Activated CD8-positive, alpha-beta T cell treated with anti-CD3 and anti-CD28 coated beads for 36 hours (primary cell): ENCODE measurements at regions not wholly inside any gene's neighbourhood (a gene's known extent, or its start where the extent isn't known, plus 50 kb on each side); places are given as distances from the start of the nearest gene placed in this dataset.

Experiments used
- ATAC-seq: fragments of 200-7000 bp; cut with Tn5 transposase; one replicate; pipeline ENCODE4 v1.10.0; 2021; ENCODE audit warnings: mild to moderate bottlenecking, moderate library complexity
- CTCF ChIA-PET: fragments of 350-600 bp; sonication (Branson Sonifier 250); formaldehyde crosslinking; loops from one replicate; lab custom pipeline; 2021; ENCODE audit warnings: antibody characterized with exemption; lab: Charles Lee
- POLR2A ChIA-PET: fragments of 350-600 bp; sonication (Branson Sonifier 250); formaldehyde crosslinking; loops from one replicate; lab custom pipeline; 2021; ENCODE audit warnings: antibody characterized with exemption; lab: Charles Lee
- DNase-seq: peaks from one replicate; pipeline ENCODE4 v3.0.0-alpha.2; 2020
- H3K27ac Mint-ChIP-seq: one replicate; pipeline ENCODE4 v1.8.0; 2021; ENCODE audit warnings: mild to moderate bottlenecking, mixed read lengths
- H3K27me3 Mint-ChIP-seq: one replicate; pipeline ENCODE4 v1.8.0; 2021; ENCODE audit warnings: mixed read lengths
- H3K36me3 Mint-ChIP-seq: one replicate; pipeline ENCODE4 v1.8.0; 2021; ENCODE audit warnings: low read depth, mixed read lengths
- H3K4me1 Mint-ChIP-seq: one replicate; pipeline ENCODE4 v1.8.0; 2021; ENCODE audit warnings: low read depth, mixed read lengths
- H3K4me3 Mint-ChIP-seq: one replicate; pipeline ENCODE4 v1.8.0; 2021; ENCODE audit warnings: mild to moderate bottlenecking, moderate library complexity, mixed read lengths
- H3K9me3 Mint-ChIP-seq: one replicate; pipeline ENCODE4 v1.8.0; 2021; ENCODE audit warnings: mixed read lengths
- intact Hi-C: fragments of 100-400 bp; cut with micrococcal nuclease; formaldehyde crosslinking; loops from one replicate; pipeline ENCODE4 v1.10.0; 2022
- TF ChIP-seq, protein P1 (sequence below): fragments of 200-600 bp; IDR thresholded peaks from one replicate; pipeline ENCODE4 v1.8.0; 2022; ENCODE audit warnings: antibody characterized with exemption, mild to moderate bottlenecking

DNA sequence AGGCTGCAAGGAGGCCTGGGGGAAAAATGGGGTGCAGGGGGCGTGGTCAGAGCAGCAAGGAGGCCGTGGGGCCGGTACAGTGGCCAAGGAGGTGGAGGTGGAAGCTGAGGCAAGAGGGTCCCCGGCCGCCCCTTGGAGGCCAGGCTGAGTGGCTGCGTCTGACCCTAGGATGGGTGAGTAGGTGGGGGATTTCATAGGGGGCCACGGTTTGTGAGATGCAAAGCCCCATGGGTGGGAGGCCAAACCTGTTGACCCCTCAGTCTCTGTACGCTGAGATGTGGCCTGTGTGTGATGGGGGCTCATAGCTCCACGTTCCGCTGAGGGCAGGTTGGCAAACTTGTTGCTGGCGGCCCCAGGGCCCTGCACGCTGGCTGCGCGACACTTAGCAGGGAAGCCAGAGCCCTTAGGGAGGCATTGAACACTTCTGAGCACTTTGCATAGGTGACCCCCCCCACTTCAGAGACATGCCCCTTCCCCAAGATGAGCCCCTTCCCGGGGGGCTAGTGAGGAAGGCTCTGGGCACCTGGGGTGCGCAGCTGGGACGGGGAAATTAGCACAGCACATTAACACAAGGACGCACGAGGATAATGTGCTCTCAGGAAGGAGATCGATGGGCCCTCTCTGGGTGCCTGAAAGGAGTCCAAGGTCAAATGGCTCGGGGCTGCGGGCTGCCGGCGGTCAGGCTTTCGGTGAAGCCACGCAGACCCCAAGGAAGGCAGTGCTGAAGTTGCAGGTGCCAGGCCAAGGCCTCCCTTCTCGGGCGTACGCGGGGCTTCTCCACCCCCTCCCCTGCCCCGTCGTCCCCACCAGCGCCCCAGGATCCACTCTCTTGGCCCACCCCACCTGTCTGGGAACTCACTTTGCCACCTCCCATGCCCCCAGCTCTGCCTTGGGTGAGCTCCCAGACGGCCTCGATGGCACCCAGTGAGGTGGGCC is 107.4 kb downstream of the HMX1 start:
- no peaks in the 10 kb centered on the region for H3K36me3 Mint-ChIP-seq
- intact Hi-C loops = no loop called here
- ChIA-PET POLR2A (no interaction called here), CTCF (no interaction called here)
- no peaks in the 10 kb centered on the region for H3K9me3 Mint-ChIP-seq
- ATAC-seq (no peak), DNase-seq (no peak)
- TF ChIP-seq, protein P1, sequence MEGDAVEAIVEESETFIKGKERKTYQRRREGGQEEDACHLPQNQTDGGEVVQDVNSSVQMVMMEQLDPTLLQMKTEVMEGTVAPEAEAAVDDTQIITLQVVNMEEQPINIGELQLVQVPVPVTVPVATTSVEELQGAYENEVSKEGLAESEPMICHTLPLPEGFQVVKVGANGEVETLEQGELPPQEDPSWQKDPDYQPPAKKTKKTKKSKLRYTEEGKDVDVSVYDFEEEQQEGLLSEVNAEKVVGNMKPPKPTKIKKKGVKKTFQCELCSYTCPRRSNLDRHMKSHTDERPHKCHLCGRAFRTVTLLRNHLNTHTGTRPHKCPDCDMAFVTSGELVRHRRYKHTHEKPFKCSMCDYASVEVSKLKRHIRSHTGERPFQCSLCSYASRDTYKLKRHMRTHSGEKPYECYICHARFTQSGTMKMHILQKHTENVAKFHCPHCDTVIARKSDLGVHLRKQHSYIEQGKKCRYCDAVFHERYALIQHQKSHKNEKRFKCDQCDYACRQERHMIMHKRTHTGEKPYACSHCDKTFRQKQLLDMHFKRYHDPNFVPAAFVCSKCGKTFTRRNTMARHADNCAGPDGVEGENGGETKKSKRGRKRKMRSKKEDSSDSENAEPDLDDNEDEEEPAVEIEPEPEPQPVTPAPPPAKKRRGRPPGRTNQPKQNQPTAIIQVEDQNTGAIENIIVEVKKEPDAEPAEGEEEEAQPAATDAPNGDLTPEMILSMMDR = no peak
- H3K4me1 Mint-ChIP-seq = no peaks in the 10 kb centered on the region
- no peak overlapping the region for H3K4me3 Mint-ChIP-seq
- H3K27ac Mint-ChIP-seq = no peak overlapping the region
- no peaks in the 10 kb centered on the region for H3K27me3 Mint-ChIP-seq

DNA sequence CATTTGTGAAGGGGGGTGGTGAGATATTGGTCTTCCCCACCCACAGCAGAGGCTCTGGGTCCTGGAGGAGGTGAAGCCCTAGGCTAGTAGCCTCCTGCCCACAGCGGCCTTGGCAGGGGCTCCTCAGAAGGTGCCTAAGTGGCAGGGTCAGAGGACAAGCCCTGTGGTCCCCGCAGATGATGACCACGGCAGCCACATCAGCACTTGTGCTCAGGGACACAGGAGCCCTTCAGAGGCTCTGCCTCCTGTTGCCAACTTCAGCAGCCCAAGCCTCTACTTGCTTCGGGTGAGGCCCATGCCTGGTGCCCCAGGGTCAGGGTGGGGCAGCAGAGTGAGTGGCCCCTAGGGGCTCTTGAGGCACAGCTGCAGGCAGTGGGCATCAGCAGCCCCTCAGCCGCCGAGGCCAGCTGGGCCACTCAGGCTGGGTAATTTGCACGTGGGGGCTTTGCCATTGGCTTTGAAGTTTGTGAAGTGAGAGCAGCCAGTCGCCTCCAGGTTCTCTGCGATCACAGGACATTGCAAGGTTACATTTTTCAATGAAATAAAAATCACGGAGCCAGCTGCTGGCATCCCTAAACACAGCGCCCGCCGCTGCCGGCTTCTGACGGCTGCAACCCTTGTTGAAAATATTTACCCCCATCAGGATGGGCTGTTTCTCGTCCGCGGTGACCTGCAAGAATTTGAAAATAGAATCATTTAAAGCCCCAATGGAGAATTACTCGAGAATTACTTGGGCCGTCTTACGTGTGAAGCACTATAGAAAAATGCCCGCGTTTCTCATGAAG is 108.5 kb downstream of the HMX1 start:
- Mint-ChIP-seq H3K36me3 (no peaks in the 10 kb centered on the region), H3K9me3 (no peaks in the 10 kb centered on the region), H3K4me1 (no peaks in the 10 kb centered on the region), H3K27ac (no peak overlapping the region), H3K27me3 (no peaks in the 10 kb centered on the region), H3K4me3 (no peak overlapping the region)
- POLR2A ChIA-PET = no interaction called here
- intact Hi-C loops = no loop called here
- no peak for DNase-seq
- TF ChIP-seq, protein P1 = no peak
- CTCF ChIA-PET = no interaction called here
- no peak for ATAC-seq

DNA sequence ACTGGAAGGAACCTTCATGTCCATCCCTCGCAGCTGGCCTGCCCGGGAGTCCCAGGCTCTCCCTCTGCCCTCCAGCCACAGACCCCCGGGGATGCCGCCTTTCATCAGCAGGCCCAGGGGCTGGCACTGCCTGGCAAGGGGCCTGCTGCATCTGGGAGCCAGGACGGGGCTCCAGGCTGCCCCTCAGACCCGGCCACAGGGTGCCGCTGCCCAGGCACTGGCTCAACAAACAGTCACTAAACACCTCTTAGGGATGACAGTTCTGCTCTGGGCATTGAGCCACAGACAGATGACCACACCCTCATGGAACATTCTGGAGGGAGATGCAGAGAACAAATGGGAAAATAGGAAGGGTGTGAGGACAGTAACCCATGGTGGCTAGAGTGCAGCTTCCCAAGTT is 109.3 kb downstream of the HMX1 start:
- CTCF ChIA-PET = no interaction called here
- Mint-ChIP-seq H3K27me3 (no peaks in the 10 kb centered on the region), H3K4me1 (no peaks in the 10 kb centered on the region), H3K27ac (no peak overlapping the region), H3K4me3 (no peak overlapping the region), H3K36me3 (no peaks in the 10 kb centered on the region), H3K9me3 (no peaks in the 10 kb centered on the region)
- POLR2A ChIA-PET = no interaction called here
- ATAC-seq = no peak
- intact Hi-C loops = no loop called here
- TF ChIP-seq, protein P1 = no peak
- DNase-seq = no peak

DNA sequence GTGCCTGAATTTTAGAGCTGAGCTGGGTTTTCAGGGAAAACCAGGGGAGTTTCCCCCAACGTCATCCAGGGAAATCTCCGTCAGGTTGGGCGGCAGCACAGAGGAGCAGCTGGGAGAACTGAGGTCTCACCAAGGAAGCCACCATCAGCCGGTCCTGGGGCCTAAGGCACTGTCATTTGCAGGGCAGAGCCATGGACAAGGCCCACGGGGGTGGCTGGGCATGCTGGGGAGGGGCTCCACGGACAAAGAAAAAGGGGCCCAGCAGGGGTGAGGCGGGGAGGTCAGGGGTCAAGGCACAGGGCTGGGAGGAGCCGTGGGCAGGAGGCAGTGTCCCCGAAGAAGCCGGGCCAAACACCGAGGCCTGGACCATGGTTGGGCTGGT is 109.8 kb downstream of the HMX1 start:
- no peaks in the 10 kb centered on the region for H3K9me3 Mint-ChIP-seq
- no peaks in the 10 kb centered on the region for H3K4me1 Mint-ChIP-seq
- H3K4me3 Mint-ChIP-seq = no peak overlapping the region
- no peak overlapping the region for H3K27ac Mint-ChIP-seq
- TF ChIP-seq, protein P1 = no peak
- intact Hi-C loops = no loop called here
- ATAC-seq (no peak), DNase-seq (no peak)
- no peaks in the 10 kb centered on the region for H3K36me3 Mint-ChIP-seq
- ChIA-PET POLR2A (no interaction called here), CTCF (no interaction called here)
- no peaks in the 10 kb centered on the region for H3K27me3 Mint-ChIP-seq
